ENCODE measurements at regions not wholly inside any gene's neighbourhood (a gene's known extent, or its start where the extent isn't known, plus 50 kb on each side); places are given as distances from the start of the nearest gene placed in this dataset.

- H2AFZ ChIP-seq (ENCODE audit: insufficient read depth, low read depth, low read length, poor library complexity, severe bottlenecking): no peak overlapping the region
- H3K4me3 ChIP-seq (replicated peaks in 1 of 3; ENCODE audit: low read depth in 2 of 3, low read length in 3 of 3): no peak overlapping the region
- no peaks in the 10 kb centered on the region for H3K36me3 ChIP-seq (replicated peaks in 1 of 2; ENCODE audit: control insufficient read depth in 1 of 2, insufficient read depth in 2 of 2, low read length in 2 of 2)
- 67% methylated on average over 1 of the region's 4 CpGs for WGBS (ENCODE audit: insufficient coverage)
- H3K9me3 Mint-ChIP-seq: peaks cover 0 to 2% (median 0%) of the 10 kb centered on the region in 7 donors
- TF ChIP-seq CTCF (IDR thresholded peaks at IDR 0.05): no peak
- H3K27ac Mint-ChIP-seq: no peak overlapping the region
- H3K9me3 ChIP-seq (replicated peaks in 1 of 2; ENCODE audit: control insufficient read depth in 1 of 2, insufficient read depth in 1 of 2, low read length in 2 of 2): no peaks in the 10 kb centered on the region
- no peak overlapping the region for H3K9ac ChIP-seq (ENCODE audit: insufficient read depth, low read length, poor library complexity, severe bottlenecking)
- no peaks in the 10 kb centered on the region for H3K79me2 ChIP-seq (ENCODE audit: insufficient read depth, low read length)
- H3K36me3 Mint-ChIP-seq: no peaks in the 10 kb centered on the region
- DNase-seq: no peak
- no peak overlapping the region for H3K4me3 Mint-ChIP-seq
- no peaks in the 10 kb centered on the region for H3K4me1 Mint-ChIP-seq
- no peaks in the 10 kb centered on the region for H3K27me3 ChIP-seq (ENCODE audit: control insufficient read depth in 2 of 2, insufficient read depth in 2 of 2, low read length in 2 of 2)
- no peak overlapping the region for H3K4me2 ChIP-seq (replicated peaks; ENCODE audit: extremely low read depth, low read length, poor library complexity, severe bottlenecking)
- H4K20me1 ChIP-seq (ENCODE audit: insufficient read depth, low read length): no peaks in the 10 kb centered on the region
- no peaks in the 10 kb centered on the region for H3K27me3 Mint-ChIP-seq (ENCODE audit: low read depth in 3 of 3)
- H3K27ac ChIP-seq (ENCODE audit: low read depth in 1 of 2, low read length in 2 of 2): no peak overlapping the region
- intact Hi-C loops (cut with micrococcal nuclease): no loop called here
- no peaks in the 10 kb centered on the region for H3K4me1 ChIP-seq (ENCODE audit: control insufficient read depth in 1 of 2, insufficient read depth in 2 of 2, low read length in 2 of 2)
Observed at GRCh38 chr9:73597771-73598170, 446.1 kb downstream of the ANXA1 start.

GRCh38 chr9:73609381-73609780, 457.7 kb downstream of the ANXA1 start:
- Histone ChIP-seq H2AFZ (ENCODE audit: insufficient read depth, low read depth, low read length, poor library complexity, severe bottlenecking) (no peak overlapping the region), H3K36me3 (replicated peaks in 1 of 2; ENCODE audit: control insufficient read depth in 1 of 2, insufficient read depth in 2 of 2, low read length in 2 of 2) (no peaks in the 10 kb centered on the region), H3K27ac (ENCODE audit: low read depth in 1 of 2, low read length in 2 of 2) (no peak overlapping the region), H3K79me2 (ENCODE audit: insufficient read depth, low read length) (no peaks in the 10 kb centered on the region), H3K4me3 (replicated peaks in 1 of 3; ENCODE audit: low read depth in 2 of 3, low read length in 3 of 3) (no peak overlapping the region), H4K20me1 (ENCODE audit: insufficient read depth, low read length) (no peaks in the 10 kb centered on the region), H3K9me3 (replicated peaks in 1 of 2; ENCODE audit: control insufficient read depth in 1 of 2, insufficient read depth in 1 of 2, low read length in 2 of 2) (no peaks in the 10 kb centered on the region), H3K4me2 (replicated peaks; ENCODE audit: extremely low read depth, low read length, poor library complexity, severe bottlenecking) (no peak overlapping the region), H3K9ac (ENCODE audit: insufficient read depth, low read length, poor library complexity, severe bottlenecking) (no peak overlapping the region), H3K4me1 (ENCODE audit: control insufficient read depth in 1 of 2, insufficient read depth in 2 of 2, low read length in 2 of 2) (no peaks in the 10 kb centered on the region), H3K27me3 (ENCODE audit: control insufficient read depth in 2 of 2, insufficient read depth in 2 of 2, low read length in 2 of 2) (no peaks in the 10 kb centered on the region)
- Mint-ChIP-seq H3K4me1 (no peaks in the 10 kb centered on the region), H3K27me3 (ENCODE audit: low read depth in 3 of 3) (no peaks in the 10 kb centered on the region), H3K4me3 (no peak overlapping the region), H3K9me3 (peaks cover 0 to 4% (median 0%) of the 10 kb centered on the region in 7 donors), H3K27ac (no peak overlapping the region), H3K36me3 (no peaks in the 10 kb centered on the region)
- TF ChIP-seq CTCF (IDR thresholded peaks at IDR 0.05): no peak
- intact Hi-C loops (cut with micrococcal nuclease): no loop called here
- no peak for DNase-seq
- no CpG with 5 or more reads among the region's 1 CpG for WGBS (ENCODE audit: insufficient coverage)

All from CD14-positive monocyte (primary cell).